Endothelial cell of umbilical vein (primary cell): ENCODE measurements at regions not wholly inside any gene's neighbourhood (a gene's known extent, or its start where the extent isn't known, plus 50 kb on each side); places are given as distances from the start of the nearest gene placed in this dataset.

Experiments used
- BruUV-seq: library from RNA; stranded (reverse); fragments of 400-500 nt; replicated peaks from 2 replicates; lab custom pipeline; 2021; lab: Mats Ljungman, UMichigan
- CTCF ChIA-PET: fragments of 300-600, 350-600 bp; sonication (Branson Sonifier 250); formaldehyde crosslinking; loops from one replicate; lab custom pipeline; 2021; ENCODE audit warnings: antibody characterized with exemption, inconsistent platforms; lab: Charles Lee
- POLR2A ChIA-PET: fragments of 300-600, 350-600 bp; sonication (Branson Sonifier 250); formaldehyde crosslinking; loops from one replicate; lab custom pipeline; 2021; ENCODE audit warnings: antibody characterized with exemption, inconsistent platforms; lab: Charles Lee
- DNase-seq: peaks from one replicate; pipeline ENCODE4 v3.0.0-alpha.2; 2011; ENCODE audit warnings: low read depth, low spot score
- FAIRE-seq: peaks from 2 replicates; lab custom pipeline; 2011; peaks lifted over from hg19 to GRCh38; lab: Jason Lieb, UNC
- H2AFZ ChIP-seq: 2 replicates; pipeline ENCODE4 v1.6.0; 2012; ENCODE audit warnings: low read depth, low read length, control low read depth, inconsistent platforms
- H3K27ac ChIP-seq: 2 replicates; pipeline ENCODE4 v1.5.1; 2011; ENCODE audit warnings: low read depth, mild to moderate bottlenecking, control low read depth, low read length, moderate library complexity; ENCODE audit not compliant: insufficient read depth
- H3K27me3 ChIP-seq, 2 experiments: 2 replicates each; pipeline versions ENCODE4 v1.6.0 to v1.6.1; 2011; ENCODE audit warnings: low read length in 2 of 2, mixed read lengths in 1 of 2; ENCODE audit not compliant: control insufficient read depth in 2 of 2, insufficient read depth in 2 of 2
- H3K36me3 ChIP-seq, 2 experiments: 2 replicates in 1 of 2; 3 replicates in 1 of 2; pipeline ENCODE4 v1.5.1; 2011; ENCODE audit warnings: low read length in 2 of 2, mild to moderate bottlenecking in 1 of 2, moderate library complexity in 1 of 2; ENCODE audit not compliant: control insufficient read depth in 2 of 2, insufficient read depth in 2 of 2; ENCODE audit errors: extremely low read depth in 1 of 2
- H3K4me1 ChIP-seq: 3 replicates; pipeline ENCODE4 v1.5.1; 2011; ENCODE audit warnings: mild to moderate bottlenecking, low read length; ENCODE audit not compliant: control insufficient read depth, insufficient read depth; ENCODE audit errors: extremely low read depth
- H3K4me2 ChIP-seq: 2 replicates; pipeline ENCODE4 v1.6.1; 2011; ENCODE audit warnings: low read length, control low read depth, mixed read lengths; ENCODE audit not compliant: insufficient read depth
- H3K4me3 ChIP-seq, 3 experiments: fragments of 200-600 bp in 1 of 3; sonication (generic), shearing (Covaris generic) in 1 of 3; replicated peaks in 1 of 3; 2 replicates each; pipeline ENCODE4 v1.5.1; 2011 to 2016; ENCODE audit warnings: control low read depth in 3 of 3, low read length in 3 of 3, mild to moderate bottlenecking in 2 of 3, inconsistent platforms in 1 of 3, low read depth in 1 of 3, moderate library complexity in 1 of 3; ENCODE audit not compliant: insufficient read depth in 1 of 3
- H3K79me2 ChIP-seq: 2 replicates; pipeline ENCODE4 v1.6.0; 2012; ENCODE audit warnings: low read length, inconsistent platforms; ENCODE audit not compliant: control insufficient read depth, insufficient read depth
- H3K9ac ChIP-seq: replicated peaks from 2 replicates; pipeline ENCODE3; 2011; ENCODE audit warnings: low read length, control low read depth; ENCODE audit not compliant: insufficient read depth; ENCODE audit errors: extremely low read depth
- H3K9me1 ChIP-seq: replicated peaks from 3 replicates; pipeline ENCODE4 v1.6.0; 2011; ENCODE audit warnings: mild to moderate bottlenecking, low read length; ENCODE audit not compliant: control insufficient read depth, insufficient read depth; ENCODE audit errors: extremely low read depth
- H3K9me3 ChIP-seq: replicated peaks from 2 replicates; pipeline ENCODE4 v1.5.1; 2012; ENCODE audit warnings: low read length, inconsistent platforms; ENCODE audit not compliant: control insufficient read depth, insufficient read depth
- H4K20me1 ChIP-seq: replicated peaks from 2 replicates; pipeline ENCODE3; 2011; ENCODE audit warnings: mild to moderate bottlenecking, low read length; ENCODE audit not compliant: control insufficient read depth, insufficient read depth; ENCODE audit errors: extremely low read depth
- CTCF ChIP-seq, 2 donors: IDR thresholded peaks; 1 replicate in 1 of 2; 2 replicates in 1 of 2; pipeline ENCODE4 v1.5.1; 2011; ENCODE audit warnings: low read length in 2 of 2, mild to moderate bottlenecking in 2 of 2, moderate library complexity in 2 of 2, control low read depth in 1 of 2, inconsistent platforms in 1 of 2, low read depth in 1 of 2; ENCODE audit not compliant: insufficient read depth in 1 of 2; ENCODE audit errors: extremely low read depth in 1 of 2
- EZH2 ChIP-seq: IDR thresholded peaks from 2 replicates; pipeline ENCODE4 v1.6.1; 2012; ENCODE audit warnings: borderline replicate concordance, low read depth, mild to moderate bottlenecking, moderate library complexity, low read length, inconsistent platforms; ENCODE audit not compliant: severe bottlenecking
- FOS ChIP-seq: IDR thresholded peaks from 2 replicates; pipeline ENCODE4 v1.6.1; 2011; ENCODE audit warnings: mild to moderate bottlenecking, low read length, moderate library complexity, borderline replicate concordance; ENCODE audit not compliant: insufficient read depth
- GATA2 ChIP-seq: IDR thresholded peaks from 2 replicates; pipeline ENCODE4 v1.7.0; 2011; ENCODE audit warnings: low read depth, mild to moderate bottlenecking, moderate library complexity, mixed read lengths, low read length; ENCODE audit not compliant: insufficient read length, insufficient read depth
- JUN ChIP-seq: IDR thresholded peaks from 2 replicates; pipeline ENCODE4 v1.6.1; 2011; ENCODE audit warnings: borderline replicate concordance, low read depth; ENCODE audit not compliant: insufficient read length, insufficient read depth
- MAX ChIP-seq: IDR thresholded peaks from 2 replicates; pipeline ENCODE4 v1.6.1; 2011; ENCODE audit not compliant: insufficient read depth, insufficient read length
- MYC ChIP-seq: IDR thresholded peaks from one replicate; pipeline ENCODE4 v1.6.1; 2011; ENCODE audit warnings: mild to moderate bottlenecking, low read depth, low read length
- POLR2A ChIP-seq: IDR thresholded peaks from 2 replicates; pipeline ENCODE4 v1.6.1; 2012; ENCODE audit warnings: low read depth, mild to moderate bottlenecking, control low read depth, low read length
- POLR2AphosphoS5 ChIP-seq: IDR thresholded peaks from 2 replicates; pipeline ENCODE4 v1.6.1; 2012; ENCODE audit warnings: low read depth, mild to moderate bottlenecking, control low read depth, low read length, moderate library complexity; ENCODE audit not compliant: insufficient read depth
- dilution Hi-C: fragments of 300-500 bp; cut with MboI; formaldehyde crosslinking; loops from one replicate; pipeline ENCODE4 v1.15.0; 2019; ENCODE audit warnings: low sequenced_read_pairs; ENCODE audit not compliant: extremely low pct_ligation_motif_present
- intact Hi-C: fragments of 100-400 bp; cut with micrococcal nuclease; formaldehyde crosslinking; loops from one replicate; pipeline ENCODE4 v1.10.0; 2022

GRCh38 chr4:63221477-63221876, 1187.8 kb downstream of the TECRL start:
- Histone ChIP-seq H3K4me2 (no peak overlapping the region), H3K4me1 (no peaks in the 10 kb centered on the region), H3K9me3 (peaks cover 6% of the 10 kb centered on the region), H3K9me1 (no peaks in the 10 kb centered on the region), H3K4me3 (no peak overlapping the region), H3K79me2 (no peaks in the 10 kb centered on the region), H3K36me3 (no peaks in the 10 kb centered on the region), H3K27me3 (no peaks in the 10 kb centered on the region), H3K27ac (no peak overlapping the region), H3K9ac (no peak overlapping the region), H4K20me1 (no peaks in the 10 kb centered on the region), H2AFZ (no peak overlapping the region)
- ChIA-PET POLR2A (no interaction called here), CTCF (no interaction called here)
- TF ChIP-seq JUN (no peak), EZH2 (no peak), FOS (no peak), CTCF (IDR thresholded peaks at IDR 0.05; ENCODE audit: extremely low read depth in 1 of 2, insufficient read depth in 1 of 2, low read depth in 1 of 2, low read length in 2 of 2) (no peak), POLR2AphosphoS5 (no peak), POLR2A (no peak)
- no TSS peak for BruUV-seq
- FAIRE-seq (no peak), DNase-seq (no peak)
- intact Hi-C loops: no loop called here
- dilution Hi-C loops: no loop called here

GRCh38 chr4:63218856-63219255, 1190.4 kb downstream of the TECRL start:
- dilution Hi-C loops (no loop called here), intact Hi-C loops (no loop called here)
- Histone ChIP-seq H3K9me1 (no peaks in the 10 kb centered on the region), H3K4me3 (no peak overlapping the region), H3K9ac (no peak overlapping the region), H3K79me2 (no peaks in the 10 kb centered on the region), H3K27ac (no peak overlapping the region), H3K9me3 (peaks cover 4% of the 10 kb centered on the region), H2AFZ (no peak overlapping the region), H3K36me3 (no peaks in the 10 kb centered on the region), H4K20me1 (no peaks in the 10 kb centered on the region), H3K27me3 (no peaks in the 10 kb centered on the region), H3K4me1 (no peaks in the 10 kb centered on the region), H3K4me2 (no peak overlapping the region)
- DNase-seq: no peak
- BruUV-seq: no TSS peak
- POLR2A ChIA-PET: no interaction called here
- TF ChIP-seq MYC (no peak), CTCF (IDR thresholded peaks at IDR 0.05; ENCODE audit: extremely low read depth in 1 of 2, insufficient read depth in 1 of 2, low read depth in 1 of 2, low read length in 2 of 2) (no peak), MAX (no peak), JUN (no peak), POLR2AphosphoS5 (no peak), EZH2 (no peak), FOS (no peak), GATA2 (no peak), POLR2A (no peak)
- no peak for FAIRE-seq
- CTCF ChIA-PET: no interaction called here
